ENCODE measurements at regions not wholly inside any gene's neighbourhood (a gene's known extent, or its start where the extent isn't known, plus 50 kb on each side); places are given as distances from the start of the nearest gene placed in this dataset.

GRCh38 chr11:127136438-127136837 is 135.9 kb upstream of the KIRREL3 start:
- in situ Hi-C loops (cut with MboI; ENCODE audit: low sequenced_read_pairs) = no loop called here

DNA sequence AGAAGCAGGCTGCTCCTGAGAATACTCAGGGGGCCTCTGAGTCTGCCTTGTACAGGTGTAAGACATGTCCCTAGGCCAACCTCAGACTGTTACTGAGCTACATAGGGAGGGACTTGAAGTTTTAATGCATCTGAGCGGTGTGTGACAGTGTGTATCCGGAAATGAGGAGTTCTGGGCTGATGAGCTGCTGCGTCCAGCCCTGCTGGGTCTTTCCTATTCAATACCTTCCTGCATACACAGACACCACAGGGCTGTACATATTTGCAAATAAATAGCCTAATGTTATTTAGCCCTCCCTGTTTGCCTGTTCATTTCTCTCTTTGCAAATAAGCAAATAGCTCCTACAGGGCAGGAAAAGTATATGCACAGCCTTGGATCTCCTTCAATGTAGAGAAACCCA is 134.7 kb upstream of the KIRREL3 start:
- in situ Hi-C loops (cut with MboI; ENCODE audit: low sequenced_read_pairs) = no loop called here

GRCh38 chr11:127133061-127133460 is 132.5 kb upstream of the KIRREL3 start:
- in situ Hi-C loops (cut with MboI; ENCODE audit: low sequenced_read_pairs) = no loop called here

DNA sequence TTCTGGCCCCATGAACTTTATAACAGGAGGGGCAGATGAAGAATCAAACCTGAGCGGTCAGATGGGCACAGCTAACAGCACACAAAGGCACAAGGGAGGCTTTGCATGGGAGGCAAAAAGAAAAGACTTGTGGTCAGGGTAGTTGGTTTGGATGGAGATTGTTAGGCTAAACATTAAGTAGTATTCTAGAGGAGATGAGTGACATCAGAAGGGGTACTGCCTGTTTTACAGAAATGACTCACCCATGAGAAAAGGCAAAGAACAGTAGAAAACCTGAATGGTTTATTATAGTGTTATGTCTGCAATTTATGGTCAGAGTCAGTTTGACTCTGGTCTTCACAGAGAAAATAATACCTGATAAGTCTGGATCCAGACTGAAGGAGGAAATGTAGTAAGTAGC is 129.8 kb upstream of the KIRREL3 start:
- in situ Hi-C loops (cut with MboI; ENCODE audit: low sequenced_read_pairs) = no loop called here

DNA sequence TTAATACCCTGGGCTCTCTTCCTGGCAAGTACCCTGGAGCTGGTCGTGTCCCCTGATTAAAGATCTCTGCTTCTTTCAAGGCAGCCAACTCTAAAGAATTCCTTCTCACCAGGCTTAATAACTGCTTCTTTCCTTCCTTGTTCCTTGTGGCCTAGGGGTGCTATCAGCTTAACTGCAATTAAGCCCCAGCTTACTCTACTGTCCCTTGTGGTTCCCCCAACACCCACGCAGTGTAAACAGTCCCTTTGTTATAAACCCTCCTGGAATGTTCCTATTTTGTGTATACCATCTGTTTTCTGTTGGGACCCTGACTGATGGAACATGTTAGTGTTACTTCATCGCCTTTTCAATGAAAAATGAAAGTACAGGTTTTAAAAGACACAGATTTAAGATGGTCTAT is 126.4 kb upstream of the KIRREL3 start:
- in situ Hi-C loops (cut with MboI; ENCODE audit: low sequenced_read_pairs) = no loop called here

DNA sequence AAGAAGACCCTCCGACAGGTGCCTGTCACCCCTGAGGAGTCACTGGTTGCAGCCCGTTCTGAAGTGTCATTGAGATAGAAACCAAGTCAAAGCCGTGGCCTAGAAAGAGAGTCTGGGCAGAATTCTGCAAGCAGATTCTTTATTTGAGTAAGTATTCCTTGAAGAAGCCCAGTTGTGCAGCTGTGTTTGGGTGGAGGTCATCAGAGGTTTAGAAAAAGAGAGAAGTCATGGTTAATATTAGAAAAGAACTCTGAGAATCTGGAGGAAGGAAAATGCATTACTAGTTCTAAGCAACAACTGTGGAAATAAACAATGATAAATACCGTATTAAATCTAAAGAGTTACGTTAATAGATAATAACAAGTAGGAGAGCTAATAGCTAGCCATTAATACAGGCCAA is 118.8 kb upstream of the KIRREL3 start:
- in situ Hi-C loops (cut with MboI; ENCODE audit: low sequenced_read_pairs) = no loop called here

DNA sequence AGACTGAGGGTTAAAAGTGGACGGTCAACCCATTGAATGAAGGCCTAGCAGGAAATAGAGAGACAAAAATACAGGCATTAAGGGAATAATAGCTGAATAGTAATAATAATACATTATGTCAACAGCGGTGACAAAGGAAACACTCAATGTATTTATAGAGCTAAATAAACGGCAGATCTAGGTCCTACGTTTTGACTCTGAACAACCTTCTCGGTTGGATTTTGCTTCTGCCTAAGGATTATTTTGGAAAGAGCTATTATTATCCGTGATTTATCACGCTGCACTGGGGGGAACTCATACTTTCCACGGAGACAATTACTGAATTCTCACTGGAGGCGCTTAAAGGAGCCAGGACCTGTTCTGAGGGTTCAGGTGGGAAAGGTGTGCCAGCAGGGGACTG is 118.2 kb upstream of the KIRREL3 start:
- in situ Hi-C loops (cut with MboI; ENCODE audit: low sequenced_read_pairs) = no loop called here

GRCh38 chr11:127117231-127117739 is 116.7 kb upstream of the KIRREL3 start:
- in situ Hi-C loops (cut with MboI; ENCODE audit: low sequenced_read_pairs) = no loop called here

GRCh38 chr11:127115844-127116243 is 115.3 kb upstream of the KIRREL3 start:
- in situ Hi-C loops (cut with MboI; ENCODE audit: low sequenced_read_pairs) = no loop called here

GRCh38 chr11:127114035-127114434 is 113.5 kb upstream of the KIRREL3 start:
- in situ Hi-C loops (cut with MboI; ENCODE audit: low sequenced_read_pairs) = no loop called here

GRCh38 chr11:127110542-127110941 is 110.0 kb upstream of the KIRREL3 start:
- in situ Hi-C loops (cut with MboI; ENCODE audit: low sequenced_read_pairs) = no loop called here

GRCh38 chr11:127109796-127110480 is 109.4 kb upstream of the KIRREL3 start:
- in situ Hi-C loops (cut with MboI; ENCODE audit: low sequenced_read_pairs) = no loop called here

DNA sequence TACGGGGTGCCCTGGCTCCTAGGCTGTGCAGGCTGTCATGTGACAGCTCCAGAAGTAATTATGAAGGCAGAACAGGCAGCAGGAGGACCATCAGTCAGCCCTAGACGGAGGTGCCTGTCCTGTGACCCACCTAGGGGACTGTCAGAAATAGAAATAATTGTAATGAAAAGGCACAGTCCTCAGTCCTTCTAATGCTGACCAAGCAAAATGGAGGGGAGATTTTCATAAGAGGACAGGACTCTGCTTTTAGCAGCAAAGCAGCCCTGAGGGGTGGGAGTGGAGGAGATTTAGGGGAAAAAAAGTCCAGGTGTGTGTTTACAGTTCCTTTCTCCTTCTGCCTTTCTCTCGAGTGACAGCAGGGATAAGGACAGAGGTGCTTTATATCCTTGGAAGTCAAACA is 108.3 kb upstream of the KIRREL3 start:
- in situ Hi-C loops (cut with MboI; ENCODE audit: low sequenced_read_pairs) = no loop called here

DNA sequence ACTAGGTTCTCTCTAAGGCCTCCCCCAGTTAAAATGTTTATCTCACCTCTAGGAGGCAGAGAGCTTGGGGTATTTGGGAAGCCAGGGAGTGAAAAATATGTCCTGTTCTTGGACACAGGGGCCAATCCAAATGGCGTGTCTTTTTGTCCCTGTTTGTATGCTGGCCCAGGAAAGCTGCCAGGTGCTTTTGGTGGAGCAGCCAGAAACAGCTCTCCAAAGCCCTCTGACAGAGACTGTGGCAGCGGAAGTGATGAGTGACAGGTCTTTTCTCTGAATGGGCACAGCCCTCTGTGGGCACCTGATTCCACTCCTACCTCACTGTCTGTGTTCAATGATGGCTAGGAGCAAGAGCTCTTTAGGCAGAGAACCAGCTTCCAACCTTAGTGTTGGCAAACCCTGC is 106.4 kb upstream of the KIRREL3 start:
- in situ Hi-C loops (cut with MboI; ENCODE audit: low sequenced_read_pairs) = no loop called here

DNA sequence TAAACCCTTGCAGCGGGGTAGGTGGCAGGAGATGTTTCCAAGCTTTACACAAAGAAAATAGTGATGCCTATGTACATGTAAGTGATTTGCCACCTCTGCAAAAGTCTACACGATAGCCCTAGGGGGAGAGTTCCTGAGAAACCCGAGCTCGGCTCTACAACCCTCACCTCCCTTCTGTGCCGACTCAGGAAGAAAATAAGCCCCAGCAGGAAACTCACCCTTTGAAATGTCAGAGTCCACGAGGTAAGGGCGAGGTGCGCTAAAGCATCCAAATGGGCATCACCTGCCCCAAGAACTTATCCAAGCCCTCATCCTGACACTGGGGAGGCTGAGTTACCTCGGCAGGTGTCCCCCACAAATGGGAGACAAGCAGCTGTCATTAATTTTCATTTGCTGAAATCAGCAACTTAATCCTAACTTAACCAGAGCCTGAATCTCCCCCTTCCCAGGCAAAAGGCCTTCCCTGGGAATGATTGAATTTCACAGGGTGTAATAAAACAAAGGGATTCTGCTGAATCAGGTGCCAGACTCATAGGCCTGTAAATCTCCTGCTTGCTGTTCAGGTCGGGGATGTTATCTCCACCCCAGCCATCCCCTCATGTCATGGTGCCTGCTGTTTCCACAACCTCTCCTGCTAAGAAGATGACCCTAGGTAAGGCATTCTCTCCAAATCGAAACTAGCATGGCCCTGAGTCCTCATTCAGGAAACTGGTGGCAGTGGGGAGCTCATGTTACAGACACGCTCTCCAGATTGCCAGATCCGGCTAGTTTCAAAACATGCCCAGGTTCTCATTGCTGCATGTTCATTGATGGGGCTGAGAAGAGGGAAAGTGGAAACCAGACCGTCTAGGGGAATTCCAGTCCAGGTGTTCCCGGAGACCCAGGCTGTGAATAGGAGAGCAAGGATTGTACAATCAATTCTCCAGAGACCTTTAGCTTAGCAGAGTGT is 105.3 kb upstream of the KIRREL3 start:
- in situ Hi-C loops (cut with MboI; ENCODE audit: low sequenced_read_pairs) = no loop called here

DNA sequence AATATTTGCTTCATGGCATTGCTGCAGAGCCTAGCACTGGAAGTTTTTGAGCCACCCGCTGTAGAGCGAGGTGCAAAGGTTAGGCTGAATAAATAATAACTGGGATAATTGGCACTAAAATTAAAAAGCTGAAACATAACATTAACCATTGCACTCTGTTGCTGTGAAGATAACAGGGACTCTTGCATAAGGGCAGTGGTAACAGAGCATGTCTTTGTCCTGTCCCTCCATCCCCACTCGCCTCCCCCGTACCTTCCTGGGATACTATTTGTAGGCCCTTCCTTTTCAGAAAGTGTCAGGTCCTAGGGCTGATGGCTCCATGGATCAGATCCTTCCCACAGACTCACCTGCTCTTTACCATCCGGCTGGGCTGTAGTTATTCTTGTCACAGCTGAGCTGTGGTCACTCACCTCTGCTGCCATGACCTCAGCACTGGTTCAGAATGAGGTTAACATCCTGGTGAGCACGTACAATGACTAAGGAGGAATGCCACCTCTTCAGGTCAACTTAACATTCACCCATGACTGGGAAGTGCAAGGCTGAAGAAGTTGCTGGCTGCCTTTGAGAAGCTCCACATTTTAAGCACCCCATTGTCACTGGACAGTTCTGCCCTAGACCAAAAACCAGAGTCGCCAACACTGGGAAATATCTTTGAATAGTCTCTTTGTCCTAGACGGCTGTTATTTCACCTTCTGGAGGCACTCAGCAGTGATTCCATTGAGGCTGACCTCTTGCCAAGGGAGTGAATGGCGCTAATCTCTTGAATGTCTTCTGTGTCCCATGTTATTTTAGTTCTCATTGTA is 103.2 kb upstream of the KIRREL3 start:
- in situ Hi-C loops (cut with MboI; ENCODE audit: low sequenced_read_pairs) = no loop called here

- in situ Hi-C loops (cut with MboI; ENCODE audit: low sequenced_read_pairs) = no loop called here
Measured at GRCh38 chr11:127098684-127099083, 98.1 kb upstream of the KIRREL3 start.

DNA sequence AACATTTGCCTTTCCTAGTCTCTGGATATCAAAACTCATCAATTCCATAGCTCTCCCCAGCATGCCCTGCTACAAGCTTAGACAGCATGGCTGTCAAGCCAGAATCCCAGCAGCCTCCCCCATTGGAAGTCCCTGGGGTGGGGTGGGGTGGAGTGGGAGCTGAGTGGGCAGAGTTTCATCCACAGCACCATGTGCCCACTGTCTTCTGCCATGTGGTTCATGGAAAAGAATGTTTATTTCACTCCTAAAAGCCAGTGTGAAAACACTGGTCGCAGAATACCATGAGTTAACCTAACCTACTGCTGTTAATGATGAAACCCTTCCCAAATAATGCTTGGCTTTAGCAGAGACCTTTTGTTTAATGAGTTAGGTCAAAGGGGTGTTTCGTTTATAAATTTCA is 80.2 kb upstream of the KIRREL3 start:
- in situ Hi-C loops (cut with MboI; ENCODE audit: low sequenced_read_pairs) = no loop called here

GRCh38 chr11:127075758-127076157 is 75.2 kb upstream of the KIRREL3 start:
- in situ Hi-C loops (cut with MboI; ENCODE audit: low sequenced_read_pairs) = no loop called here

GRCh38 chr11:127074151-127074761 is 73.7 kb upstream of the KIRREL3 start:
- in situ Hi-C loops (cut with MboI; ENCODE audit: low sequenced_read_pairs) = no loop called here

DNA sequence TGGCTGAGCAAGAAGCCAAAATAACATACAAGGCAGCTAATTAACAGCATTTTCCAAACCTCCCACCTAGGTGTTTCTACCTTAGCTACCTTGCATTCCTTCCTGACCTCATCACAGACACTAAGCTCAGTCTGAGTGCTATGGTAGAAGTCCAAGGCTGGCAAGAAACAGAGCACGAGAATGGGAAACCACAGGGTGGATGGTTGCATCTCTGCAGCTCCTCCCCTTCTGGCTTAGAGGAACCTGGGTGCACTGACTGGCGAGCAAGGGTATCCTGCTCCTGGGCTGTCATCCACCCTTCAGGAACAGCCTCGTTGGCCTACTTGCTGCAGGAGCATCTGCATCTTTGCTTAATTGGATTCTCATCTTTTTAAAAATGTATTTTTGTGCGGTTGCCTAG is 73.1 kb upstream of the KIRREL3 start:
- in situ Hi-C loops (cut with MboI; ENCODE audit: low sequenced_read_pairs) = no loop called here

All from HL-60/S4 treated with phorbol 12-myristate 13-acetate at 8.2 ng/mL for 4 days and 3 days (cell line).